ENCODE measurements at regions not wholly inside any gene's neighbourhood (a gene's known extent, or its start where the extent isn't known, plus 50 kb on each side); places are given as distances from the start of the nearest gene placed in this dataset.
A peak's percentile ranks its signal among the peaks of the same experiment; 100 is the strongest.
"Not testable (repeated sequence)": the region's sequence is repeated elsewhere in the genome, so short reads cannot be mapped to it uniquely, and the experiment has no call there.

DNA sequence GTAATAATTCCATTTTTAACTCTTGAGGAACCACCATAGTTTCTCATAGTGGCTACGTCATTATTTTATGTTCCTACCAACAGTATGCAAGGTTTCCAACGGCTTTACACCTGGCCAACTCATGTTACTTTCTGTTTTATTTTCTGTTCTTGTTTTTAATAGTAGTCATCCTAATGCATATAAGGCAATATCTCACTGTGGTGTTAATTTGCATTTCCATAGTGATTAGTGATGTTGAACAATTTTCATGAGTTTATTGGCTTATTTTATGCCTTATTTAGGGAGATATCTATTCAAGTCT is 465.5 kb upstream of the KLF6 start:
- DNase-seq: no peak

DNA sequence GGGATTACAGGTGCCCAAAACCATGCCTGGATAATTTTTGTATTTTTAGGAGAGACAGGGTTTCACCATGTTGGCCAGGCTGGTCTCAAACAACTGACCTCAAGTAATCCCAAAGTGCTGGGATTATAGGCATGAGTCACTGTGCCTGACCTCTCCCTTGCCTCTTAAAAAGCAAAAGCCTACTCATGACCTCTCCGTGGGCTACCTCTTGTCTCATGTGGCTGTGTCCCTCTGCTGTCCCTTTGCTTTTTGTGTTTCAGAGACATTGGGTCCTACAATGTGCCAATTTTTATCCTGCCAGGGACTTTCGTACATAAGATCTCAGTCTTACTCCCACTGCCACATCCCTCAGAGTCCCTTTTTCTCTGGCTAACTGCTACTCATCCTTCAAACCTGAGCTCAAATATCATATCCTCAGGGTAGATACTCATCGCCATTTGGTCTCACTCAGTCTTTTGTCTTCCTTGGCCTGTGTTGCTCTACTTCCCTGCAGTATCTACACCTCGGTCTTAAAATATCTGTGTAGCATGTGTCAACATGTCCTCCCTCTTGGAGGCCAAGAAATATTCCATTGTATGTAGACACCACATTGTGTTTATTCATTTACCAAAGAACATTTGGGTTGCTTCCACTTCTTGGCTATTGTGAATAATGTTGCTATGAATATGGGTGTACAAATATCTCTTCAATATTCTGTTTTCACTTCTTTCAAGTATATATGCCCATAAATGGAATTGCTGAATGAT is 465.0 kb upstream of the KLF6 start:
- DNase-seq: no peak

DNA sequence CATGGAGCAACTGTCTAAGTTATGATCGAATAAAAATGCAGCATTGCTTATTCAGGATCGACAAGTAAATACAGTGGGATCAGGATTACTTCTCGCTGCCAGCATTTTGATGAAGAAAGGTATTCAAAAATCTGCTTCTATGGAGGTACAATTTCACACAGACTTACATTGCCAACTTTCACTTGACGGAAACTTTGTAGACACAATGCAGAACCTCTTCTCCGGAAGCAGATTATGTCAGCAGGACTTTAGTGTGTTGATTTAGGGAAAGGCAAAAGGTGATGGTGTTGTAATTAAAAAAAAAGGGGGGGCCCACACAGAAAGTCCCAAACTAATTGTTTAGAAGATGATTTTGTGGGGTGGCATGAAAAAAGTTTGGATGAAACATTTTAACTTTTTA is 462.4 kb upstream of the KLF6 start:
- no peak for DNase-seq

DNA sequence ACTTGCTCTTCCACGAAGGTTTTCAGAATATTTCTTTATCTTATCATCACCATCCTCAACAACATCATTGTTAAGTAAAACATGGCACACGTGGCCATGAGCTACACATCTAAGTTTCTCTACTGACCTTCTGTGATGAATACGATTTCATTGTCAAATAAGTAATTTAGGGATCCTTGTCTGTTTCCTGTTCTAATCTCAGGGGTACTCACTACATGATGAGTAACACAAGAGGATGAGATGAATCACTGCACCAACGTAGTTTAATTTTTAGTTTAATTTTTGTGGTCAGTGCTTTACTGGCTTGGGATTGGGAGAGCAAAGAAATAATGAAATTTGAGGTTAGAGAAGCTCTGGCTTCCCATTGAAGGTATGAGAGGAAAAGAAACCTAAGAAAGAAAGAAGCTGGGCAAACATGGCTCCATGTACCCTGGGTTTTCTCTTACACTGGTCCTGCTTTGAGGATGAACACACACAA is 461.9 kb upstream of the KLF6 start:
- no peak for DNase-seq

DNA sequence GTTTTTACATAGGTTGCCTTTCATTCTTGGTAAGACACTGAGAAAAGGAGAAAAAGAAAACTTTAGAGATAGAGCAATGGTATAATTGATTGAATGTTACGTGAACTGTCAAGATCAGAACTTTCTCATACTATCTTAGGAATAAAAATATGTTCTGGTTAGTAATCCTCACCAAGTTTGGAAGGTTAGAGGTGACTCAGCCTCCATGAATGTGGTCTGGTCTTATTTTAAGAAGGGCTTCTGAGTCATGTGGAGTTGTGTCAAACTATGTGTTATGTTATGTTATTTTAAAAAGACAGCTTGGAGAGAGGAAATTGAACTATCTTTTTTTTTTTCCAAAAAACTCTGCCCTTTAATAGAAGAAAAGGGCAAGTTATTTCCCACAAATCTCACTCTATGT is 458.6 kb upstream of the KLF6 start:
- no peak for DNase-seq

DNA sequence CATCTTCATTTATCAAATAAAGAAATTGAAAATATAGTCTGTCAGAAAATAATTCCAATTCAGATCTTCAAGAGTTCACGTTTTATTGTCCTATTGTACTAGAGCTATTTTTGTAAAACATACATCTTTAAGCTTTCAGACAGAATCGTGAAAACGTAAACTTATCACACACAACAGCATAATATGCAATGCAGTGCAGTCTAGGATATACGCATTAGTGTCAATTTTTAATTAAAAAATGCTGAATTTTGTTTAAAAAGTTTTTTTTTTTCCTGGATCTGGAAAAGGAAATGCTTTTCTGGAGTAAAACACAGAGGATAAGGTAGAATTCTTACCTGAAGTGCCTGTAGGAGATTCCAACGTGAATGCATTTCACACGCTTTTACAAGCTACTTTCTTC is 458.2 kb upstream of the KLF6 start:
- DNase-seq: no peak

DNA sequence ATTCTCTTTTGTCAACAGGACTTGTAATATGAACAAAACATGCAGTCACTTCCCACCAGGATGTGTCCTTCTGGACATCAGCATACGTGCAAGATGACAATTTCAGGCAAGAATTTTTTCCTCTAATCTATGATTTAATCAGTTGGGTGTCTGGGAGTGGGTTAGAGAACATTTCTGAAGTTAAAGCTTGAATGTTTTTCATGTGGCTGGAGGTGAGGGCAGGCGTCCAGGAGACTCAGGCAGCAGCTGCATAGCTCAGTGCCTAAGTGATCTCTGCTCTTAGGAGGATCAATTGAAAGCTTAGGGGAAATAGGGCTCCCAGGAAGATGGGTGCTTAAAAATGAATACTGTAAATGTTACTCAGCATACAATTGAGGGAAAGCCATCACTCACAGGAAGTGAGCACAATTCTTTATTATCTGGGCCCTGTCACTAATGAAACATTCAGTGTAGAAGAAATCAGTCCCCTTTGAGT is 457.6 kb upstream of the KLF6 start:
- DNase-seq: no peak

DNA sequence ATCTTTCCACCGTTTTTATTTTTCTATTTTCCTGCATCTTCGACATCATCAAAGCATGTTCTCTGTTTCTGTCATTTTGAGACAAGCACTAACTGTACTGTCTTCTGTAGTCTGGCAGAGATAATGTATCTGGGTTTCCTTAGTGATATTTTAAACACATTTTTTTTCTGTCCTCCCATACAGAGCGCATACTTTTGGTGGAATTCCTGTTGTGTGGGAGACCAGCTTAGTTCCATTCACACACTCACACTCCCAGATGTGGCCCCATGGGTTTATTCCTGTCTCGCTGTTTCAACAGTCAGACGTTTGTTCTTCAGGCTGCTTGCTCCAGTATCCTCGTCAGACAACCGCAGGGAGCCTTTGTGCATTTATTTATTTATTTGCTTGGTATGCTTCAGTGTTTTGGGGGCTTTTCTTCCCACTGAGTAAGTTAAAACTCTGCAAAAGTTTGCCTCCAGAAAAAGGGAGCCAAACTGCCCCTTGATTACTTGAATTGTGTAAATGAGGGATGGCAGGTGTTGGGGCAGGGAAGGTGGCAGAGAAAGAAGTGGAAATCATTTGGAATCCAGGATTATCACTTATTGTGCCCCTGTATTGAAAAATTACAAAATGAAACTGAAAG is 456.8 kb upstream of the KLF6 start:
- peak; percentile 33 for DNase-seq

DNA sequence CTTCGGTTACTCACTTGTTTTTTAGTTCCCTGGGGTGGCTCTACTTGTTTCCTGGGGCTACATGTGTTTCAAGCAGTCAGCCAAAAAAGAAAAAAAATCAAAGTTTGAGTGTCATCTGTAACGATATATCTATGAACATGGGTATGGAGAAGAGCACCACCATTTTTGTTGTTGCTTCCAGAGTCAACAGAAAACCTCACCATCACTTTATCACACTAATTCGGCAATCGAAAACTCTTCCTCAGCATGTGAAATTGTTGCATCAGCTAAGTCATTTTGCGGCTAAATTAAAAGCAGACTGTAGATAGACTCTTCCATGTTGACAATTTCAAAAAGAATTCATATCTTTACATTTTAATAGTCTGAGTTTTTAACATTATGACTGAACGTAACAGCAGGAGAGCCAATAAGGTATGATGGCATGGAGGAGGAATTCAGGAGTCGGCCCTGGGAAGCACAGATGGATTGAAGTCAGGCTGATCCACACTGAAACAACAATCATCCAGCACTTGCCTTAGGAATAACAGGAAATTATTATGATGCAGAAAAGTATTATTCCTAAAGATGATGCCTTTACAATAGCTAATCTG is 455.7 kb upstream of the KLF6 start:
- DNase-seq: no peak

DNA sequence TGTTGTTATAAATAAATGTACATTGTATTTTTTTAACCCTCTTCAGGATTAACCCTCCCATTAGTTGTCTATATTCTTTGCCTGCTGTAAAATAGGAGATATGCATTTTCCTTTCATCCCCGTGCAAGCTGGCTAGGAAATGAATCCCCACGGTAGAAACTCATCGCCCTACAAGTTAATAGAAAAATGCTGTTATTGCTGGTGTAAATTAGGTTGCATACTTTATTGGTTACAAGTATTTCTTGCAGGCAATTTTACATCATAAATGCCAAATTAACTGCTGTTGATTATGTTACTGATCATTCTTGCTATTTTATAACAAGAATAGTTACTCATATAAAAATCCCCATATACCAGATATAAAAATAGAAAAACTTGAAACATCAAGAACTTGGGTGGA is 454.2 kb upstream of the KLF6 start:
- DNase-seq: no peak

DNA sequence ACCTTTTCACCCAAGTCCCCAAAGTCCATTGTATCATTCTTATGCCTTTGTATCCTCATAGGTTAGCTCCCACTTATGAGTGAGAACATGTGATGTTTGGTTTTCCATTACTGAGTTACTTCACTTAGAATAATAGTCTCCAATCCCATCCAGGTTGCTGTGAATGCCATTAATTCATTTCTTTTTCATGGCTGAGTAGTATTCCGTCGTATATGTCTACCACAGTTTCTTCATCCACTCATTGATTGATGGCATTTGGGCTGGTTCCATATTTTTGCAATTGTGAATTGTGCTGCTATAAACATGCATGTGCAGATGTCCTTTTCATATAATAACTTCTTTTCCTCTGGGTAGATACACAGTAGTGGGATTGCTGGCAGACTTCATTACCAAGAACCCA is 451.9 kb upstream of the KLF6 start:
- DNase-seq: not testable (repeated sequence)

DNA sequence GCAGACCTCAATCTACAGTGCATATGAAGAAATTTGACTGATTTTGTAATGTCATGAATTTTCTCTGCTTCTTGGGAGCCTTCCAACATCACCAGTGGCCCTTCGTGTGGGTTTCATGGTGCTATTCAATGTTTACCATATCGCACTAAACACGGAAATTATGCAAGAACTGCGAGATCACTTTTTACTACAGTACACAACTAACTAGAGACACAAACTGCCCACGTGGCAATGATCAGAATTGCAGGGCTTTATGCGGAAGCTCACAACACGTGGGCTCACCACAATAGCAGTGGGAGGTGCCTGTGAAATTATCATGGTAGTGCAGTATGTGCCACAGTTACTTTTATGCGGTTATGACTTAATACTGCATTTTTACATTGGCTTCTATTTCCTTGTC is 449.7 kb upstream of the KLF6 start:
- peak; percentile 99 for DNase-seq

DNA sequence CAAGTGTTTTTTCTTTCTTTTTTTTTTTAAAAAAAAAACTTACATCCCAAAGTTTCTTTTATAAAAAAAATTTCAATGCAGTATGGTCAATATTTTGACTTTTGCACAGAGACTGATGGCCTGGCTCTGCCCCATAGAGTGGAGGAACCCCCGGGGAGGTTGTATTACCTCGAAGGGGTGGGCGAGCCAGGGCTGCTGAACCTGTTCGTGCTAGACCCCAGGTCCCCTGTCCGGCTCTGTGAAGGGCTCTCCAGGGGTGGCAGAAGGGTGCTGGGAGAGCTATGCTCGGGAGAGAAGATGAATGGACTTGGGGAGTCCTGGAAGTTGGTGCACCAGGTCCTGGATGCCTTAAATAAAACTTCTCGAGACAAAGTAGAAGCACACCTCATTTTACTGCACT is 446.4 kb upstream of the KLF6 start:
- DNase-seq: no peak

DNA sequence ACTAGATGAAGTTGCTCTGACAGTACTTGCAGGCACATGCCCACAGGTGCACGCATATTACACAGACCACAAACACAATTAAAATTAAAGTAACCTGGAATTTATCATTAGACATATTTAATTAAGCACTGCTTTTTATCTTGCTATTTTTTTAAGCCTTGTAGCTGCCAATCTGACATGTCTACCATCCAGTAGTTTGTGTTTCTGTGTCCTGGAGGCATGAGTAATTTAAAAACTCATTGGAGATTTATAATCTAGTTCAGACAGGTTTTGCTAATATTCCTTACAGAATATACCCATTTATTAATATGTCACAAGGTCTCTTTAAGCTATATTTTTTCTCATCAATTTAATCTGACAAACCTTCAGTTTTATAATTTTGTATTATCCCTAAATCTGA is 445.0 kb upstream of the KLF6 start:
- no peak for DNase-seq

DNA sequence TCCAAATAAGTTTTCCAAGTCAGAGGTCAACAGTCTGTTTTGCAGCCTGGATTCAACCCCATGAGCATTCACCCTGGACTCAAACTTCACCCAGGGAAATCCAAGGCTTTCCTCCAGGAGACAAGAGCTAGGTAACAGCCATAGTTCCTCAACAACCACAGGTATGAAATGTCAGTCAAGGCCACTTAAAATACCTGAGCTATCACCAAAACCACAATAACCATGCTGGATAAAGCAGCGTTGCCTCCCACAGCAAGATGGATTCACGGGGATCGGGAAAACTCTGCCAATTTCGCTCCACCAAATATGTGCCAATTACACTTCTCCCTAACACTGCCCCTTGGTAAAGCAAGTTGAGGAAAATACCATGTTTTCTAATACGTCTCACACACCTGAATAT is 444.1 kb upstream of the KLF6 start:
- DNase-seq: no peak

DNA sequence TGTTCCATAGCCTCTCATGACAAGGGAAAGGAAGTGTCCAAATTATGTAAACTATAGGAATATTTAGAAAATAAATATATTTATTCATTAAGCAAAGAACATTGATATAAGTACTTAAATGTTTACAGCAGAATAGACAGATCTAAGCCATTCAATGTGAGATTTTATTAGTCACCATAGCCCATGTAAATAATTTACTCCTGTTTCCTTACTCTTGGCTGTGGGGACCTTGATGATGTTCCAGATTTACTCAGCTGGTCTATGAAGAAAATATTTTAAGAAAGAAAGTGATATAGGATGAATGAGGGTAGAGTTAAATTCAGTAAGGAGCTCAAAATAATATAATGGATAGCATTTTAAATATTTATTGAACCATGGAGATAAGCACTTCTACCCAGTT is 442.6 kb upstream of the KLF6 start:
- DNase-seq: no peak

DNA sequence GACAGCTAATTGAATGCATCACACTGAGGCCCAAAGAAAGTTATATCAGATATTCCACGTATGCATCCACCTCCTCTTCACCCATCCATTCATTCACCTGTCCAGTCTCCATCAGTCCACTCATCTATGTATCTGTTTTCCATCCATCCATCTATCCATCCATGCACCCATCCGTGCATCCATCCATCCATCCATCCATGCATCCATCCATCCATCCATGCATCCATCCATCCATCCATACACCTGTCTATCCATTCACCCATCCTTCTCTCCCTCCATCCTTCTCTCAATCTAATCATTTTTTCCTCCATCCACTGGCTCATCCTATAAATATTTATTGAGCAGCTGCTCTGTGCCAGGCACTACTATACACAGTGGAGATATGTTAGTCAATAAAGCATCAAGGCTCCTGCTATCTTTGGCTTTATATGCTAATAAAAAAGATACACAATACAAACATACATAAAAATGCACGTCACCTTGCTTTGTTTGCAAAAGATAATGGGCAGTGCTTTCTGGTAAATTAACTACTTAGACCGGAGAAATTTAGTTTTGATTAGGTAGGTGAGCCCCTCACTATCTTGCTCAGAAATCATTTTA is 442.0 kb upstream of the KLF6 start:
- no peak for DNase-seq

DNA sequence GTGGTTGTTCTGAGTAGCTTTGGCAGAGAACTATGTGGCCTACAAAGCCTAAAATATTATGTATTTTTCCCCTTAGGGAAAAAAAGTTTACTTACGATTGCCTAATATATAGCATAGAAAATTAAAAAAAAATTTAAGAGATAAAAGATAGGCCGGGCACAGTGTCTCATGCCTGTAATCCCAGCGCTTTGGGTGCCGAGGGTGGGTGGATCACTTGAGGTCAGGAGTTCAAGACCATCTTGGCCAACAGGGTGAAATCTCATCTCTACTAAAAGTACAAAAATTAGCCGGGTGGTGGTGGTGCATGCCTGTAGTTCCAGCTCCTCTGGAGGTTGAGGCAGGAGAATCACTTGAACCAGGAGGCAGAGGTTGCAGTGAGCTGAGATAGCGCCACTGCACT is 439.2 kb upstream of the KLF6 start:
- DNase-seq: no peak

DNA sequence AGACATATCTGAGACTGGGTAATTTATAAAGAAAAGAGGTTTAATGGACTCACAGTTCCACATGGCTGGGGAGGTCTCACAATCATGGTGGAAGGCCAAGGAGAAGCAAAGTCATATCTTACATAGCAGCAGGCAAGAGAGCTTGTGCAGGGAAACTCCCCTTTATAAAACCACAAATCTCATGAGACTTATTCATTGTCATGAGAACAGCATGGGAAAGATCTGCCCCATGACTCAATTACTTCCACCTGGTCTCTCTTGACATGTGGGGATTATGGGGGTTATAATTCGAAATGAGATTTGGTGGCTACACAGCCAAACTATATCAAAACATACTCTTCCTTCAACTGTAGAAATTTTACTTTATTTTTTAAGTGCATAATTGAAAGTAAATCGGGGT is 436.3 kb upstream of the KLF6 start:
- DNase-seq: peak; percentile 24

DNA sequence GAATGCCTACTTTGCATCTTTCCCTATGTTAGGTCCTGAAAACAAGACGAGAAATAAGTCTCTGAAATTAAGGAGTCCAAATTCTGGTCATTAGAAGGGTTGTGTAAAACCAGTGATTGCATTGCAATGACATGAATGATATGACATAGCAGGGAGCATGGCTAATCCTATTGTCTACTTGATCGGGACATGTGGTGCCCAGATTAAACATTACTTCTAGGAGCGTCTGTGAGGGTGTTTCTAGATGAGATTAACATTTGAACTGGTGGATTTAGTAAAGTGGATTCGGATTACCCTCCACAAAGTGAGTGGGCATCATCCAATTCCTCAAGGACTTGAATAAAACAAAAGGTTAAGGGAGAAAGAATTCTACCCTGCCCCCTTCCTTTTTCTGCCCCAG is 434.9 kb upstream of the KLF6 start:
- DNase-seq: no peak

DNA sequence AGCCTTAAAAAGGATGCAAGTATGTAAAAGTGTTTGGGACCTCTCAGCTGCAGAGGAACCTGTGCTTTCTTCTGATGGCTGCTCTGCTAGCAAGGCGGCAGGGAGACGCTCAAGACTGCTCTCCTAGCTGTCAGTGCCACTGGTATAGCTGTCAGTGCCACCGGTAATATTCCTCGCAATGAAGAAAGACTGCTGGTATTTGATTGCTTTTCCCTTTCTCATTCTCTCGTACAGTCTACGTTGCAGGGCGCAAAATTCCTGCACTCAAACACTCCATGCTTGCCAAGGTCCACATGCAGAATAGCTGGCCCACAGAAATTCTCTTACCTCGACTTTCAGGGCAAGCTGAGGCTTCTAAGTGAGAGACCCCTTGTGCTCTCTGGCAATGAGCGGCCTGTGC is 432.6 kb upstream of the KLF6 start:
- no peak for DNase-seq

DNA sequence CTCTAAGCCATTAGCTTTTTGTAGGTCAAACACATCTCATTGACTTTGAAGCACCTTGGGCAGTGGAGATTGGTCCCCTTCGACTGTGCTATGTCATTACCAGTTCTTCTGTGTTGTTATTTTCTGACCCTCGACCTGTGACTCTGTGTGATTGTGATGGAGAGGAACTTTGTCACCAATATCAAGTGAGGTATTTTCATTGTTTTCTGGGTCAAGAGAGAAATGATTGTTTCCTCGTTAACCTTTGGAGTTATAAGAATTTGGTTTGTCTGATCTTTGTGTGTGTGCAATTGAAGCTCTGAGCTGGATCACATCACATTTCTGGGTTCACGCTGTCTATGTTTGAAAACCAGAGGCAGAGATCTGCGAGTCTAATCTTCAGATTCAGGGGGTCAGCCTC is 432.2 kb upstream of the KLF6 start:
- DNase-seq: no peak

DNA sequence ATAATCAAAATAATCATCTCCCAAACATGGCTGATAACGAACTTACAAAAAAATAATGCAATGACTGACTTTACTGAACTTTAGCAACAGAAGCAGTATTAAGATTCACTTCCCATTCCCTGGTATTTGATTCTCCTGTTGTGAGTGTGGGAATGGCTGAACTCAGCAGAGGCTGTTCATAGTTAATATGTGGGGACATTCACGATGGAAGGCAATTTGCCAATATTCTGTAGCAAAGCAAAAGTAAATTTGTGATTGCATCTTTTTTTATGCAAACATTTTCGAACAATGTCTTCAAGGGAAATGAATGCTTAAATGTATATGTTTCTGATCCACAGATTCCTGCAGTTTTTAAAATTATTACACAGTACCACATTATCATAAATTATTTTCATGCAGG is 431.7 kb upstream of the KLF6 start:
- no peak for DNase-seq

DNA sequence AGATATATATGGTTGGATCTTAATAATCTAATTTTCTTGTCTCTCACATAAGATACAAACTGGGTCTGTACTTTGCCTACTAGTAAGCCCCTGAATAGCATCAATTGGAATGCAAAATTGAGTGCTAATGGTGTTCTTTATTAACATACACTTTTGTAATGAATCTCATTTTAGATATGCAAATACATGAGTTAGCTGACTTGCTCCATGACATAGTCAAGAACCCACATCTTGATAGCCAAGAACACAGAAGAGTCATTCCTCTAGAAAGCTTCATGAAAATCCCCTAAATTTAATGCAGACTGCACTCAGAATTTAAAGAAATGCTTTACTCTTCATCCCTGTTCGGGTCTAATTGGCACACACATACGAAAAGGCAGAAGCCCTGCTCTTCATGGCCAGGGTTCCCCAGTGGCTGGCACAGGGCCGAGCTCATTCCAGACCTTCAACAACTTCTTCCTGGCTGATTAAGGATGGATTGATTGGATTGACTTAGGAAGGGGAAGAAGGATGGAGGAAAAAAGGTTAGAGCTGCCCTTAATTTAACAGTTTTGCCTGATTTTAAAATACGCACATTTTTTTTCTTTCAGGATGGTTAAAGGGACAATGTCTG is 431.1 kb upstream of the KLF6 start:
- no peak for DNase-seq

Measured in OCI-M1 (cell line).